HG03521 (cell line): ENCODE measurements at regions not wholly inside any gene's neighbourhood (a gene's known extent, or its start where the extent isn't known, plus 50 kb on each side); places are given as distances from the start of the nearest gene placed in this dataset.

Experiments
- ATAC-seq: cut with Tn5 transposase; IDR thresholded peaks from one replicate; pipeline ENCODE4 v1.9.1; 2021; ENCODE audit warnings: mild to moderate bottlenecking, moderate library complexity; ENCODE audit not compliant: unreplicated experiment

GRCh38 chr17:72421128-72422092 is 300.6 kb downstream of the SOX9 start:
- peak; percentile 48 for ATAC-seq

- no peak for ATAC-seq
These were observed 301.3 kb downstream of the SOX9 start for GRCh38 chr17:72422204-72422504.

- ATAC-seq: peak; percentile 25
These were observed 301.9 kb downstream of the SOX9 start for GRCh38 chr17:72422505-72423285.

GRCh38 chr17:72423286-72423589 is 302.4 kb downstream of the SOX9 start:
- ATAC-seq: no peak

GRCh38 chr17:72423718-72424117 is 302.9 kb downstream of the SOX9 start:
- no peak for ATAC-seq

GRCh38 chr17:72424505-72425117 is 303.8 kb downstream of the SOX9 start:
- ATAC-seq: no peak

- no peak for ATAC-seq
These were observed 304.4 kb downstream of the SOX9 start for GRCh38 chr17:72425133-72425793.

GRCh38 chr17:72425794-72426168 is 305.0 kb downstream of the SOX9 start:
- no peak for ATAC-seq

GRCh38 chr17:72426321-72426720 is 305.5 kb downstream of the SOX9 start:
- no peak for ATAC-seq

GRCh38 chr17:72426948-72427760 is 306.3 kb downstream of the SOX9 start:
- ATAC-seq: no peak

GRCh38 chr17:72427761-72428109 is 306.9 kb downstream of the SOX9 start:
- no peak for ATAC-seq

- no peak for ATAC-seq
These were observed 308.3 kb downstream of the SOX9 start for GRCh38 chr17:72429066-72429638.

- no peak for ATAC-seq
These were observed 310.0 kb downstream of the SOX9 start for GRCh38 chr17:72430611-72431432.

- no peak for ATAC-seq
These were observed 311.4 kb downstream of the SOX9 start for GRCh38 chr17:72432143-72432621.

- no peak for ATAC-seq
These were observed 312.1 kb downstream of the SOX9 start for GRCh38 chr17:72432881-72433280.

GRCh38 chr17:72433797-72434196 is 313.0 kb downstream of the SOX9 start:
- ATAC-seq: no peak

- no peak for ATAC-seq
These were observed 313.8 kb downstream of the SOX9 start for GRCh38 chr17:72434581-72434980.

- ATAC-seq: no peak
These were observed 314.3 kb downstream of the SOX9 start for GRCh38 chr17:72434991-72435618.

GRCh38 chr17:72438783-72439182 is 318.0 kb downstream of the SOX9 start:
- ATAC-seq: no peak
